ENCODE measurements at regions not wholly inside any gene's neighbourhood (a gene's known extent, or its start where the extent isn't known, plus 50 kb on each side); places are given as distances from the start of the nearest gene placed in this dataset.

DNA sequence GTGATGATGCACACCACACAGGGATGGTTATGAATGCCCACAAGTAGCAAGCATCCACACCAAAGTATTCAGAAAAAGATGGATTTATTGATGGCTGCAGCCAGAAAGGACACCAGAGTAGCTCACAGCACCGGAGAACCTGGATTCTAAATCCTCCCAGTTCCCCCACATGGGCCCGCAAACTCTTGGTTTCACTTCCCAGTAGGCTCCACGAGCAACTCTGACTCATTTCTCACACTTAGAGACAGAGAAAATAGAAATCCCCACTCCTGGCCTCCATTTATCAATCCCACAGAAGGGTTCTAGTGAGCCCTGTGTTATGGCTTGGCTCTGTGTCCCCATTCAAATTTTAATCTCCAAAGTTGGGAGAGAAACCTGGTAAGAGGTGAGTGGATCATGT is 426.7 kb upstream of the MYT1L start:
- no peaks in the 10 kb centered on the region for H3K27me3 Mint-ChIP-seq
- H3K27ac Mint-ChIP-seq, result no peak overlapping the region
- no peaks in the 10 kb centered on the region for H3K9me3 Mint-ChIP-seq
- H3K4me1 Mint-ChIP-seq, result no peaks in the 10 kb centered on the region
- no peaks in the 10 kb centered on the region for H3K36me3 Mint-ChIP-seq
- no peak overlapping the region for H3K4me3 Mint-ChIP-seq

DNA sequence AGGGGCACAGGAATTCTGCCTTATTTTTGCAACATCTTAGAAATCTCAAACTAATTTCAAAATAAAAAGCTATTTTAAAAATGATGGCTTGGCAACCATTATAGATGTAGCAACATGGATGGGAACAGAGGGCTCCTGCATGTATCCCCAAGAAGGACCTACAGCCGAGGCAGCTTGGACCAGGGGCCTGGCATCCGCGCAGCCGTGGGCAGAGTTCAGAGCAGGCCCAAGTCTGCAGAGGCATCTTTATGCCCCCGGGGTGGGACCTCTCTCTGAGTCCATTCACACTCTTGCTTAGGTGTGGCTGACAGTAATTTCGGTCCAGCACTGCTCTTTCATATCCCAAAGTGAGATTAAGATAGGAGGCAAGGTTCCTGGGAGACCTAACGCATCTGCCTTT is 425.8 kb upstream of the MYT1L start:
- no peak overlapping the region for H3K4me3 Mint-ChIP-seq
- H3K36me3 Mint-ChIP-seq, result no peaks in the 10 kb centered on the region
- no peaks in the 10 kb centered on the region for H3K4me1 Mint-ChIP-seq
- H3K27ac Mint-ChIP-seq, result no peak overlapping the region
- no peaks in the 10 kb centered on the region for H3K9me3 Mint-ChIP-seq
- no peaks in the 10 kb centered on the region for H3K27me3 Mint-ChIP-seq

DNA sequence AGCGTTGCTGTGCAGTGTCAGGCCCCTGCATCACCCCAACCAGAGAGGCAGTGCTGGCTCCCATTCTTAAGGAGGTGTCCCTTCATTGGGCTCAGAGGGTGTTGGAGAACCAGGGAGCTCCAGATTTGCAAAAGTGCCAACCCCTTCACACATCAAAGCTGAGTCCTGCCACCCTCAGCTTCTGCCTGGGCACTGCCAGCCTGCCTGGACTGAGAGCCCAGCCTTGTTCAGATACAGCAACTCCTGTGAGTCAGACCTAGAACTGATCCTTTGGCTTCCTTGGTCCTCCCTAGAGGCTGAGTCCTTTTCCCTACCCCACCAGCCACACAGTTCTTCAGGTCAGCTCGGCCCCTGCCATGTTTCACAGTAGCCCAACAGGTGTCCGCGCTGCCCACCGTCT is 424.9 kb upstream of the MYT1L start:
- no peaks in the 10 kb centered on the region for H3K27me3 Mint-ChIP-seq
- no peaks in the 10 kb centered on the region for H3K4me1 Mint-ChIP-seq
- H3K4me3 Mint-ChIP-seq, result no peak overlapping the region
- H3K9me3 Mint-ChIP-seq, result no peaks in the 10 kb centered on the region
- H3K27ac Mint-ChIP-seq, result no peak overlapping the region
- no peaks in the 10 kb centered on the region for H3K36me3 Mint-ChIP-seq

DNA sequence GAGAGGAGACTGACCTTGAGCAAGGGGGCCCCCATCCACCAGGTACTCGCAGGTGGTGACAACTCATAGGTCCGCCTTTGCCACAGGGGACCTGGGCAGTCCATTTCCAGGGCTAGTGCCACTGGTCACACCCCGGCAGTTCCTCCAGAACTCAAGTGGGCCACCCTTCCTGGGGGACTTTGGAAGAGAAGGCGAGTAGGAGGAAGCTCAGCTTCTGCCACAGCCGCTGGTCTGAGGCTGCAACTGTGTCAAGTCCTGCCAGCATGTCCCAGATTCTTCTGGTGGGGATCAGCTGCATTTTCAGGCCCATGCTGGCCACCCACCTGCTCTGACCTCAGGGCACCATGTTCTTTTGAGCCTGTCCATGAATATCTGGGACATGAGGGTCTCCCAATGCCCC is 423.9 kb upstream of the MYT1L start:
- Mint-ChIP-seq H3K4me1 (no peaks in the 10 kb centered on the region), H3K27ac (no peak overlapping the region), H3K4me3 (no peak overlapping the region), H3K27me3 (no peaks in the 10 kb centered on the region), H3K36me3 (no peaks in the 10 kb centered on the region), H3K9me3 (no peaks in the 10 kb centered on the region)

DNA sequence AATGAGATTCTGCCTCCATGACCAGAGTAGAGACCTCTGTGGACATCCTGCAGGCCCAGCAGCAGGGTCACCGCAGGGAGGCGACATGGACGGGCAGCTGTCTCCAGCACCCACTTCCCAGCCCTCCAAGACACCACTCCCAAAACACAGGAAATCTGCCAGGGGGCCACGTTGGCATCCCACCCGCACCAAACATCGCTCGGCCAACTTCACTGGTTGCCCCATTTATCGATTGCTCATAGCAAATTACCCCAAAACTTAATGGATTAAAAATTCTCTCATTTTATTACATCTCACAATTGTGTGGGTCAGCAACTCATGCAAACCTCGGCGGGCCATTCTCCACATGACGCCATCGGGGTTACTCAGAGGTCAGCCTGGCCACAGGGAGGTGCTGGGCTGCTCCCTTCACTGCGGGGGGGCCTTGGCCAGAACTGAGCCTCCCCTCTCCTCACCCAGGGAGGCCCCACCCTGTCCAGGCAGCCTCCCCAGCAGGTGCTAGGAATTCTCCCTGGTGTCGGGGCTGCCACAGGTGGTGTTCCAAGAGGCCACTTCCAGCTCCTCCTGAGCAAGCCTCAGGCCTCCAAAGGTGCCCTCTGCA is 420.7 kb upstream of the MYT1L start:
- Mint-ChIP-seq H3K27me3 (no peaks in the 10 kb centered on the region), H3K9me3 (no peaks in the 10 kb centered on the region), H3K27ac (no peak overlapping the region), H3K4me3 (no peak overlapping the region), H3K36me3 (no peaks in the 10 kb centered on the region), H3K4me1 (no peaks in the 10 kb centered on the region)

DNA sequence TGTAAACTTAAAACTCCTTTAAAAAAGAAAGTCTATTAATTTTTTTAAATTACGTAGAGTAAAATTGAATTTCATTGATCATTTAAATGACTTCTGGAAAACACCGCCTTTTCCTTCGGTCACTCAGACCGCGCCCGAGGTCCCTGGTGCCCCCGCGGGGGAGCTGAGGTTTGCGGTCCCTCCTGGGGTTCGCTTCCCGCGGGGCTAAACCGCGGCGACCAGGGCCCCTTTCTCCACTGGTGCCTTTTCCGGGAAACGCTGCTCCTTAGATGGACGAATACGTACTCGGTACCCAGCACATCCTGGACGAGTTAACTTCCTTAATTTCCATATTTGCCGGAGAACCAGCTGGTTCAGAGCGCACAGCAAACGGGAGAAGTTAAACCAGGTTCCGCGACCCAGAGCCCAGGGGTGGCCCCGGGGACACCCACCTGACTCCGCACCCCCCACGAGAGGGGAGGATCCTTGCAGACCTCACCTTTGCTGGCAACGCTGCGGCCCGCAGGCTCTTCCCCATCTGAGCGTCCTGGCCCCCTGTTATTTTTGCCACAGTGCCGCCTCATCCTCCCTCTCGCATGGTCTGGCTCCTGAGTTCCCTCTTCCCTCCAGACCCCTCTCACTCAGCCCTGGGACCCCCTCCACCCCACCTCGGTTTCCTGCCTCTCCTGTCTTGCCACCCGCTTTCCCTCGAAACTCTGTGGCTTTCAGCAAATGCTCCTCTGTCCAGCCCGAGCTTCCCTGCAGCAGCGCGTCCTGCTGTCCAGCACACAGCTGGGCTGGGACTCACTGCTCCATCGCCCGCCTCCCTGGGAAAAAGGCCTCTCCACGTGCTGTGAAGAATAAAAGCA is 420.0 kb upstream of the MYT1L start:
- Mint-ChIP-seq H3K4me1 (no peaks in the 10 kb centered on the region), H3K9me3 (no peaks in the 10 kb centered on the region), H3K36me3 (no peaks in the 10 kb centered on the region), H3K4me3 (no peak overlapping the region), H3K27me3 (no peaks in the 10 kb centered on the region), H3K27ac (no peak overlapping the region)

DNA sequence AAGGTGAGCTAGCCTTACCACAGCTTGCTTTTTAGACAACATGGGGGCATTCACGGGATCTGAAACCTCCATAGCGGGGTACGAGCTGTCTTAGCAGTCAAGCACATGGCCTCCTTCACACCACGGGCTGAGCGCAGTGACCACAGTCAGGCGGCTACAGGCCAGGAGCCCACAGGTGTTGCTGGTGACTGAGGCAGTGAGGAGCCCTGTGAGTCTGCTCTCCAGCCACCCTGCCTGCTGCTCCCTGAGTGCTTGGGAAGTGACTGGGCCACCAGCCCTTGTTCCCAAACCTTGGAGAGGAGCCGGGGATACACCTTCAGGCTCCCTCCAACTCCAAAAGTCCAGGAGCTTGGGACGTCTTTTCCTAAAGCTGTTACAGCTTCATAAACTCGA is 418.1 kb upstream of the MYT1L start:
- Mint-ChIP-seq H3K27ac (no peak overlapping the region), H3K36me3 (no peaks in the 10 kb centered on the region), H3K4me1 (no peaks in the 10 kb centered on the region), H3K9me3 (no peaks in the 10 kb centered on the region), H3K4me3 (no peak overlapping the region), H3K27me3 (no peaks in the 10 kb centered on the region)

DNA sequence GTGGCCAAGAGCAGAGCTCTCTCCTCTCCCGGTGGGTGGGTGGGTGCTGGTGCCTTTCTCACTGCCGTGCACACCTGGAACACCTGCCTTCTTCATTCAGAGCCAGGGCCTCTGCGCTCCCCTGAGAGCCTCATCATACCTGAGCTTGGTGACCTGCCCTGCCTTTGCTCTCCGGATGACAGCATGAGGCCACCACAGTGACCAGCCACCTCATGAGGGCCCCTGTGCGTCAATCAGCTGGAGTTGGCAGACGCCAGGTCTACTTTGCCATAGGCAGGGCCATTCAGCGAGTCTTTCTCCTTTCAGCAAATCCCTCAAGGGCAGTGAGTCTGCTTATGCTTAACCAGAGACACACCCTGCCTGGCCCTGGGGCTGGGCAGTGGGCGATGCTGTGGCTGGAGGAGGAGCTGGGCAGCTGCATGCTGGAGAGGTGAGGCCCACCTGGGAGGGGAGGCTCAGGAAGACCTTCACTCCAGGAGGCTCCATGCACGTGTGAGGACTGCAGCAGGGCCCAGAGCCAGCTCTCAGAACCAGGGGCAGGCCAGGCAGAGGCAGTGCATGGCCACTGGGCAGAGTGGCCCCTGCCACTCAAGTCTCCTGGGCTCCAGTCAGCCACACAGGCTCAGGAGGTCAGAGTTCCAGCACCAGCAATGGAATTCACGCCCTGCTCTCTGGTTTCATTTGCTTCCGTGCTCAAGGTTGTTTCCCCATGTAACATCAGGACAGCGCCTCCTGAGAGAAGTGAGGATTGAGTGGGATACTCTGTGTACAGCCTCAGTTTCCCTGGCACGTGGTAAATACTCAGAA is 417.5 kb upstream of the MYT1L start:
- Mint-ChIP-seq H3K27me3 (no peaks in the 10 kb centered on the region), H3K9me3 (no peaks in the 10 kb centered on the region), H3K36me3 (no peaks in the 10 kb centered on the region), H3K4me3 (no peak overlapping the region), H3K27ac (no peak overlapping the region), H3K4me1 (no peaks in the 10 kb centered on the region)

DNA sequence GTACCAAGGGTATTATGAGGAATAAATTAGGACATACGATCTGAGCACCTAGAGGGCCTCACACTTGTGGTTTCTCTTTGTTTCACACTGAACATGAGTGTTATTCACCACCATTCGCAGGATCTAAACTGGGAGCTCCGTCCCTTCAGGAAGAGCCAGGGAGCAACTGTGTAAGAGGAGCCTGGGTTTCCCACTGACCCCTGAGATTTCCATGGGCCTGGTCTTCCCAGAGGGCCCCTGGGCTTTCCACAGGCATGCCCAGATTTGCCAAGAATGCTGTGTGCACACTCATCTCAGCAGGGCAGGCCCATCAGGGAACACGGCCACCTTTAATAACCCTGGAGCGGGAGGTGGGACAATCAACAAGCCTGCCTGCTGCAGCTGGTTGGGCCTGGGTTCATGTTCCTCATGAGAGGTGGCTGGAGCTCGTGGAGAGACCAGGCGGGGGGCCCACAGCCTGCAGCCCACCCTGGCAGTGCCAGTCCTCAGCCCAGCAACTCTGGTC is 416.8 kb upstream of the MYT1L start:
- Mint-ChIP-seq H3K27me3 (no peaks in the 10 kb centered on the region), H3K9me3 (no peaks in the 10 kb centered on the region), H3K4me1 (no peaks in the 10 kb centered on the region), H3K27ac (no peak overlapping the region), H3K36me3 (no peaks in the 10 kb centered on the region), H3K4me3 (no peak overlapping the region)

DNA sequence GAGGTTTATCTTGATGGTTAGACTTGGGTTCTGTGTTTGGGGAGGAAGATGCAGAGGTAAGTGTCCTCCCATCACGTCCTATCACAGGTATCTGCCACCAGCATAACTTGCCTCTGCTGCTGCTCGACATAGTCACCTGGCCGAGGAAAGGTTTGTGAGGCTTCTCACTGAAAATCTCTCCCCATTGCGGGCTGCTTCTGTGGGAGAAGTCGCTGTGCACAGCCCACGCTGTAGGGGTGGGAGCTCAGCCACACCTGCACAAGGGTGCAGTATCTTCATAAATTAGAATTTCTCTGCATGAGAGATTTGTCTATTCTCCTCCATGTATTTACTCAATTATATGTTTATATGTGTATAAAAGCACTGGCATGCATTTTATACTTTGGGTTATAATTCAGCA is 415.7 kb upstream of the MYT1L start:
- Mint-ChIP-seq H3K4me3 (no peak overlapping the region), H3K27me3 (no peaks in the 10 kb centered on the region), H3K4me1 (no peaks in the 10 kb centered on the region), H3K9me3 (no peaks in the 10 kb centered on the region), H3K27ac (no peak overlapping the region), H3K36me3 (no peaks in the 10 kb centered on the region)

DNA sequence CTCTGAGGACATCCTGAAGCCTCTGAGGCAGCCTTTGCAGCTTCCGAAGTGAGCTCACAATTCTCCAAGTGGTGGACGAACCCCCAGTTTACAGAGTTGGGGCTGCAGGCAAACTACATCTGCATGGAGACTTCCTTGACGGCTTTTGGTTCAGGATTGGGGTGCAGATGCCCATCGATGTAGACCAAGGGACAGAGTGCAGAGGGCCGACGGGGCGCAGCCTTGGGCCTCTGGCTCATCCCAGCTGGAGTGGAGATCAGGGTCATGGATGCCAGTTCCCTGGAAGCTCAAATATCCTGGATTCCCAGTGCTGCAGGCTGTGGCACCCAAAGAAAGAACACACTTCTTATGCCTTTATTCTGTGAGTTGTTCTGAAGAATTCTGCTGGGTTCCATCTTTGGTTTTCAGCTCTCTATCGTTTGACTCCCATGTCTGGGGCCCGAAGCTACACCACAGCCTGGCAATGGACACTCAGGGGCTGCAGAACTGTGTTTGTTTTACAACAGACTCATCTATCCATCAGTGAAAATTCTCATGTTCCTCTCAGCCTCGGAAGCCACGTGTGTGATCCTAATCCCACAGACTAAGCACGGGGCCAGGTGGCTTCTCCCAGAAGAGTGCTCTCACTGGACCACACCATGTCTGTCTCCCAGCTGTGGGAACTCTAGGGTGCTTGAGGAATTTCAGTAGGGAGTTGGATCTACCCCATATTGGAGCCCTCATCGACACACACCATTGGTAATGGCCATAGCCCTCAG is 414.1 kb upstream of the MYT1L start:
- H3K4me1 Mint-ChIP-seq, result no peaks in the 10 kb centered on the region
- H3K27ac Mint-ChIP-seq, result no peak overlapping the region
- no peaks in the 10 kb centered on the region for H3K27me3 Mint-ChIP-seq
- H3K4me3 Mint-ChIP-seq, result no peak overlapping the region
- no peaks in the 10 kb centered on the region for H3K9me3 Mint-ChIP-seq
- peaks cover under 1% of the 10 kb centered on the region for H3K36me3 Mint-ChIP-seq

DNA sequence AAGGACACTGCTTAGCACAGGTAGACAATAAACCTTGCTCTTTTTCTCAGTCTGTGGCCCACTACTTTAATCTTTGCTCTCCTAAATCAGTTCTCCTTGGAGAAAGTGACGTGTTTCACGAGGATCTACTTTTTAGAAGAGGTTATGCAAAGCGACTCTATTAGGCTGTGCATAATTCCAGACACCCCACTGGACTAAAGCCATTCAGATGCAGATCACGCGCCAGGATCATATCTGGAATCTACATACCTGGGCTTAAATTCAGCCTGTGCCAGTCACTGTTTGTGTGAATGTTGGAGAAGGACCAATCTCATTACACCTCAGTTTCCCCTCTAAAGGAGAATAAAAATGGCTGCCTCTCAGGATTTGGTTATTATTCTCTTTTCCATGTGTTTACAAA is 413.0 kb upstream of the MYT1L start:
- Mint-ChIP-seq H3K27ac (no peak overlapping the region), H3K27me3 (no peaks in the 10 kb centered on the region), H3K4me1 (no peaks in the 10 kb centered on the region), H3K36me3 (peaks cover 2% of the 10 kb centered on the region), H3K4me3 (no peak overlapping the region), H3K9me3 (peaks cover 6% of the 10 kb centered on the region)

DNA sequence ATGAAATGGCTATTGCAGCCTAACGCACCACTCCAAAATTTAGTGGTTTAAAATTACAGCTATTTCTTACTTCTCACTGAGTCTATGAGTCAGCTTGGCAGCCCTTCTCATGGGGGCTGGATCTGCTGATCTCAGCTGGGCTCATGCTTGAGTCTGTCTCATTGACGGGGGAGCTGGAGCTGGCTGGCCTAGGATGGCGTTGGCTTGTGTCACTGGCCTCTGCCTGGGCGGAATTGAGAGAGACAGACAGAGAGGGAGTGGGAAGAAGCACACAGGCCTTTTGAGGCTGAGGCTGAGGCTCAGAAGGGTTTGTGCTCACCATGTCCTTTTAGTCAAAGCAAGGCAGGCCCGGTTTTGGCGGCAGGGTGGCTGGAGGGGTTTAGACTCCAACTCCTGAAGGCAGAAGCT is 412.1 kb upstream of the MYT1L start:
- Mint-ChIP-seq H3K9me3 (peaks cover 6% of the 10 kb centered on the region), H3K4me3 (no peak overlapping the region), H3K36me3 (peaks cover 2% of the 10 kb centered on the region), H3K27ac (no peak overlapping the region), H3K27me3 (no peaks in the 10 kb centered on the region), H3K4me1 (no peaks in the 10 kb centered on the region)

DNA sequence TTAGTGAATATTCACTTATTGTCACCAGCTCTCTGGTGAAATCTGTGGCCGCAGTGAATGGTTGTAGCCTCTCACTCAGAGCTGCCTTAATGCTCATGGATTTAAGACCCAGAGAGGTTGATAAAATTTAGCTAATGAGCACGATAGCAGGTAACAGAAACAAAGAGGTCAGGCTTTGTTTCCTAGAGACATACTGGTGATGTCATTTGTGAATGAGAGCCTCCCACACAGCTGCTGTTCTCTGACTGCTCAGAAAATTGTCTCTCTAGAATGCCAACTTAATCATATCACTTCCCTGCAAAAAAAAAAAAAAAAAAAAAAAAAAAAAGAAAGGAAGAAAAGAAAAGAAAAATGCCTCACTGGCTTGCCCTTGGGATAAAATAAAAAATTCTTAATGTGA is 411.7 kb upstream of the MYT1L start:
- Mint-ChIP-seq H3K4me3 (no peak overlapping the region), H3K36me3 (peaks cover 2% of the 10 kb centered on the region), H3K27me3 (no peaks in the 10 kb centered on the region), H3K9me3 (peaks cover 6% of the 10 kb centered on the region), H3K4me1 (no peaks in the 10 kb centered on the region), H3K27ac (no peak overlapping the region)

DNA sequence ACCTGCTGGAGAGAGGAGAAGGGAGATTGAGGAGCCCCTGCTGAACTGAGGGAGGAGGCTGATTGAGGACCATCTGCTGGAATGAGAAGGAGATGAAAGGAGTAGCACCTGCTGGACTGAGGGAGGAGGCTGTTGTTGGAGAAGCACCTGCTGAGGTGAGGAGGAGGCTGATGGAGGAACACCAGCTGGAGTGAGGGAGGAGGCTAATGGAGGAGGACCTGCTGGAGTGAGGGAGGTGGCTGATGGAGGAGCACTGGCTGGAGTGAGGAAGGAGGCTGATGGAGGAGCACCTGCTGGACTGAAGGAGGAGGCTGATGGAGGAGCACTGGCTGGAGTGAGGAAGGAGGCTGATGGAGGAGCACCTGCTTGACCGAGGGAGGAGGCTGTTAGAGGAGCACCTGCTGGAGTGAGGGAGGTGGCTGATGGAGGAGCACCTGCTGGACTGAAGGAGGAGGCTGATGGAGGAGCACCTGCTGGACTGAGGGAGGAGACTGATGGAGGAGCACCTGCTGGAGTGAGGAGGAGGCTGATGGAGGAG is 409.2 kb upstream of the MYT1L start:
- Mint-ChIP-seq H3K27ac (no peak overlapping the region), H3K36me3 (peaks cover 2% of the 10 kb centered on the region), H3K9me3 (peaks cover 6% of the 10 kb centered on the region), H3K4me1 (no peaks in the 10 kb centered on the region), H3K4me3 (no peak overlapping the region), H3K27me3 (no peaks in the 10 kb centered on the region)
